Tongue (tissue), 1 donor: ENCODE measurements at regions not wholly inside any gene's neighbourhood (a gene's known extent, or its start where the extent isn't known, plus 50 kb on each side); places are given as distances from the start of the nearest gene placed in this dataset.
"Not testable (repeated sequence)": the region's sequence is repeated elsewhere in the genome, so short reads cannot be mapped to it uniquely, and the experiment has no call there.

Experiments used
- DNase-seq: peaks from one replicate; pipeline ENCODE4 v3.0.0-alpha.2; 2015

DNA sequence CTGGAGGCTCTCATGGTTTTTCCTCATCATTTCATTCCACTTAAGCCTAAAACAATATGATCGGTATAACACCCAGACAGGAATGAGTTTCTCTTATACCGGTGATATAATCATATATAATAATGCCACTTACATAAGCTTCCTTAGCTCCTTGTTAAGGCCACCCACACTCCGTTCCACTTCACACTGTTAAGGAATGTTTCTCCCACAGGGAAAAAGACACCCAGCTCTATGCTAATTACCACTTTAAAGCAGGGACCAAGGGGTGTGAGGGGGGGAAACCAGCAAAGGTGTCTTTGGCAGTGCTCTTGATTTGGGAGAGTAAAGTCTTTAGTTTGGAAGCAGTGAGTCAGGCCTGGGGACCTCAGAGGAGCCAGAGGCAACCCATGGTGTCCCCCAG, 245.4 kb downstream of the NPIPA7 start:
- DNase-seq = not testable (repeated sequence)

DNA sequence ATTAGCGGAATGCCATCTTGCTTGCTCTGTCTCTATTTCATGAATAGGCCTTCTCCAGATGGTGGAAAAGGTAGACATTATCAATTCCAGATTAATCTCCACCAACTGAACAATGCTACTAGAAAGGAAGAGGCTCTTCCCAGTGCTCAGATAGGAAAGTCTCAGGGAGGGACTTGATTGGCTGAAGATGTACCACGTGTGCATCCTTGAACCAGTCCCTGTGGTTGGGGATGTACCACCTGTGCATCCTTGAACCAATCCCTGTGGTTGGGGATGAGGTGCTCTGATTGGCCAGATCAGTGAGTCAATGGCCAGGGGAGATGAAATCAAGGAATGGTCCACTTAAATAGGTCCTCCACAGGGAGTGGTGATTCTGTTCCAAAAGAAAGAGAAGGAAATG, 246.2 kb downstream of the NPIPA7 start:
- DNase-seq = not testable (repeated sequence)

DNA sequence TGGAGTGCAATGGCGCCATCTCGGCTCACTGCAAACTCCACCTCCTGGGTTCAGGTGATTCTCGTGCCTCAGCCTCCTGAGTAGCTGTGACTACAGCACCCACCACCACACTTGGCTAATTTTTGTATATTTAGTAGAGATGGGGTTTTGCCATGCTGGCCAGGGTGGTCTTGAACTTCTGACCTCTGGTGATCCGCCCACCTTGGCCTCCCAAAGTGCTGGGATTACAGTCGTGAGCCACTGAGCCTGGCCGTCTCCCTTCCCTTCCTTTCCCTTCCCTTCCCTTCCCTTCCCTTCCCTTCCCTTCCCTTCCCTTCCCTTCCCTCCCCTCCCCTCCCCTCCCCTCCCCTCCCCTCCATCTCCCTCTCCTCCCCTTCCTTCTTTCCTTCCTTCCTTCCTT, 248.9 kb downstream of the NPIPA7 start:
- DNase-seq = not testable (repeated sequence)

DNA sequence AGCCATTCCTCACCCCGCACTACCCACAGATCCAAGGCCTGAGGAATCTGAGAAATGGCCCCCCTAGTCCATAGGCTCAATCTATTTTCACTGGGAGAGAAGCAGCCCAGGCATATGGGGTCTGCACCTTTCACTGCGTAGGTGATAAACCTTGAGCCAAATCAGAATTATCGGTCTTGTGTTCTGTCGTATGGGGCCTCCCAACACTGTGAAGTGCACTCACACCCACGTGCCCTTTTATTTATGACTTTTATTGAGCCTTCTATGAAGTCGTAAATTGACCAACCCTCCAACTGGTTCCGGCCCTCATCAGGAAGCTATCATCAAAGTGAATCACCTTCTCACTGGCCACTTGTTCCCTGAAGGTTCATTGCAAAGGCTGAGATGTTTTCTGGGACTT, 259.3 kb downstream of the NPIPA7 start:
- DNase-seq = not testable (repeated sequence)

DNA sequence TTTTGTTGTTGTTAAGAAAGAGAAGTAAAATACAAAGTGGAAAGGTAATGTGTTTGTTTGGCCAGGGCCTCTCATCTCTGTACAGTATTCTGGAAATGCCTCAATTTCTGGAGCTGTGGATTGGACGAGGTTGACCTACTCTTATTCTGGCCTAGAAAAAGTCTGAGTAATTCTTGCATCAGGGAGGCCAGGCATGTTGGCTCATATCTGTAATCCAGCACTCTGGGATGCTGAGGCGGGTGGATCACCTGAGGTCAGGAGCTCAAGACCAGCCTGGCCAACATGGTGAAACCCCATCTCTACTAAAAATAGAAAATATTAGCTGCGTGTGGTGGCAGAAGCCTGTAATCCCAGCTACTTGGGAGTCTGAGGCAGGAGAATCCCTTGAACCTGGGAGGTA, 259.8 kb downstream of the NPIPA7 start:
- not testable (repeated sequence) for DNase-seq

DNA sequence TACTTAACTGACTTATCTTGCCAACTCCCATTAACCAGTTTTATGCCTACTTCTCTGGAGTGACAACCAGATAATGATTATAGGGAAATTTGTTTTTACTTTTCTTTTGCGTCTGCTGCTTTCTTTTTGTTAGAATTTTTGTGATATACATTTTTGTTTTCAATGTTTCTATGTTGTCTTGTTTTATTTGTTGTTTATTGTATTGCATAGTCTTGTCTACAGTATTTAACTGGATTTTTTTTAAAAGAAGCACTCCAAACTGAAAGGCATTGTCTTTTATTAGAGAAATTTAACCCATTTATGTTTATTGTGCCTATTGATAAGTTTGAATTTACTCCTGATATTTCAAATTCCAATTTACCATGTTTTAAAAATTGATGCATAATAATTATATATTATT, 264.9 kb downstream of the NPIPA7 start:
- not testable (repeated sequence) for DNase-seq

DNA sequence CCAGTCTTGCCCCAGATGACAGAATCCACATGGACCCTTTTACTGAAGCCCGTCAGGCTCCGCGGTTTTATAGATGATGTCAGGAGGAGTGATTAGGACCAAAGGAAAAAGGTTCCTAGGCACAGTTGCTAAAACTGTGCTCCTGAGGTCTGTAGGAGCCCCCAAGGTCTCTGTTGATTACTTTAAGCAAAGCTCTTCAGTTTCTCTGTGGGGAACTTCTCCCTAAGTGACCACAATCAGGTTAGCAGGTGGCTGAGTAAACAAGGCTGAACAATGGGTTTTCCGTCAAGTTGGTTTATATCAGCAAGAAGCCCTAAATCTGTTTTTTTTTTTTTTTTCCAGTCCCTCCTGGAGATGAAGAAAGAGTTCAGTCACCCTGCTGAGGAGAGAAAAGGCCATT, 269.1 kb downstream of the NPIPA7 start:
- DNase-seq = not testable (repeated sequence)

DNA sequence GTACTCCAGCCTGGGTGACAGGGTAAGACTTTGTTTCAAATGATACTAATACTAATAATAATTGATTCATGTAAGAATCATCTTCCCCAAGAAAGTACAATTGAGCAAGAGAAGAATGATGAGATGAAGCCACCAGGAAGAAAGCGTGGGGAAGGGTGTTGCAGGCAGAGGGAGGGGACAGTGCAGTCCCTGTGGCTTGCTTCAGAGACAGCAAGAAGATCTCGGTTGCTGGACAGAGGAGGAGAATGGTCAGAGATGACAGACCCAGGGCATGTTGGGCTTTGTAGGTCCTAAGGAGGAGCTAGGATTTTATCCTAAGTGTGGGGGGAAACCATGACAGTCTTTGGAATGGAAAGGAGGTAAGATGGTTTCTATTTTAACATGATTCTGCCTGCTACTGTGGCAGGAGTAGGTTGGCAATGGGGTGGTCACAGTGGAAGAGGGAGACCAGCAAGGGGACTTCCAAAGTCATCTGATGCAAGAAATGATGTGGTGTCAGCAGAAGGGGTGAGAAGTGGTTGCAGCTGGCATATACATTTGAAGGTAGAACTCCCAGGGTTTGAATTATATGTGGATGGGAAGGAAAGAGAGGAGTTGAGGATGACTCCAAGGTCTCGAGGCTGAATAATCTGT, 293.4 kb downstream of the NPIPA7 start:
- DNase-seq = not testable (repeated sequence)

DNA sequence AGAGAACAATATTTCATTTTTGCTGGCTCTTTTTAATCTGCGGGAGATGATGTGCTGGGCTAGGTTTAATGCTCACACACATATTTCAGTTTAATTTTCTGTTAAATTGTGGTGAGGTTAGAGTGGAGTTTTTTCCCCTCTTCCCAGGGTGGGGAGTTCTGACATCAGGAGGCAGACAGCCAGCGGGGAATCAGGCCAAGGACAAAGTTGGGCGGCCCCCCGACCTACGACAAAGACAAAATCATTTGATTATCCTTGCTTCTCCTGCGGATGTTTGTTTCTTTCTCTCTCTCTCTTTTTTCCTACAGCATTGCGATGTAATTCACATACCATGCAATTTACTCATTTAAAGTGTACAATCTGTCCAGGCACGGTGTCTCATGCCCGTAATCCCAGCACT, 295.9 kb downstream of the NPIPA7 start:
- DNase-seq = not testable (repeated sequence)

DNA sequence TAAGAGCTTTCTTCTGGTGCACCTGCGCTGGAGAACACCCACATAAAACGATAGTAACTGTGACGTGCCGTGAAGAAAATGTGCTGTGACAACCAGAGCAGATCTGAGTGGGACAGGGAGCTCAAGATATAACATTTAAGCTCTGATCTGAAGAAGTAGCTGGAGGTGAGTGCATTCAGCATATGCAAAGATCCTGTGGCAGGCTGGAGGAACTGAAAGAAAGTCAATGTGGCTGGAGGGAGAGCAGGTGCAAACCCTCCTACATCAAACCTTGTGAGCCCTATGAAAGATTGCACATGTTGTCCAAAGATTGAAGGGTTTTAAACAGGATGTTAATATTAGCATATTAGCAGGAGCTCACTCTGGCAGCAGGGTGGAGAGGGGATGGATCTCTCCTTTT, 342.9 kb downstream of the NPIPA7 start:
- DNase-seq = not testable (repeated sequence)

DNA sequence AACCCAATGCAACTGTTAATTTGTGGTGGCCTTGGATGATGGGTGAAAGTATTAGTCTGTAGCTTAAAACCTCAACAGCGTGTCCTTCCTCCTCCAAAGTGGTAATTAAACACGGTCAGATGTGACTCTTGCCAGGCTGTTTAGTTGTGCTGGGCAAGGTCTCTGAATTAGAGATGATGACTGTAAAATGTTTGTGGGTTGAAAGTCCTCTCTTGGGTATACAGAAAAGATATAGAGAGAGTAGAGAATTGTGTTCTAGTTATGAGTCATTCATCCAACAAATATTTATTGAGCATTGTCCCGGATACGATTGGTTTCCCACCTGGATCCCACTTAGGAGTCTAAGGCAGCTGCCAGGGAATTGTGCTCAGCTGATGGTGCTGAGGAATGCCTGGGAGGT, 343.7 kb downstream of the NPIPA7 start:
- DNase-seq = not testable (repeated sequence)

DNA sequence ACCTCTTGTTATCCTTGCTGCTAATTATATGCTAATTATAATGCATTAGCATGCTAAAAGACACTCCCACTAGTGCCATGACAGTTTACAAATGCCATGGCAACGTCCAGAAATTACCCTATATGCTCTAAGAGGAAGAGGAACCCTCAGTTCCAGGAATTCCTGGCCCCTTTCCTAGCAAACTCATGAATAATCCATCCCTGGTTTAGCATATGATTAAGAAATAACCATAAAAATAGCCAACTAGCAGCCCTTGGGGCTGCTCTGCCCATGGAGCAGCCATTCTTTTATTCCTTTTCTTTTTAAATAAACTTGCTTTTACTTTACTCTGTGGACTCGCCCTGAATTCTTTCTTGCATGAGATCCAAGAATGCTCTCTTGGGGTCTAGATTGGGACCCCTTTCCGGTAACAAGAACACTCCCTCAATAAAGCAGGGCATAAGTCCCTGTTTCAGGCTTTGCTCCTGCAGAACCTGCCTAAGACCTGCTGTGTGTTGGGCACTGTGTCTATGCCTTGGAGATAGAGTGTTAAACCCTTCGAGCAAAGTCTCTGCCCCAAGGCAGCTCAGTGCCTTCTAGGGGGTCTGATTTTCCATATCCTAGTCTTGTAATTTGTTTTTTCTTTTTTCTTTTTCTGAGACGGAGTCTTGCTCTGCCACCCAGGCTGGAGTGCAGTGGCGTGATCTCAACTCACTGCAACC, 345.0 kb downstream of the NPIPA7 start:
- not testable (repeated sequence) for DNase-seq

DNA sequence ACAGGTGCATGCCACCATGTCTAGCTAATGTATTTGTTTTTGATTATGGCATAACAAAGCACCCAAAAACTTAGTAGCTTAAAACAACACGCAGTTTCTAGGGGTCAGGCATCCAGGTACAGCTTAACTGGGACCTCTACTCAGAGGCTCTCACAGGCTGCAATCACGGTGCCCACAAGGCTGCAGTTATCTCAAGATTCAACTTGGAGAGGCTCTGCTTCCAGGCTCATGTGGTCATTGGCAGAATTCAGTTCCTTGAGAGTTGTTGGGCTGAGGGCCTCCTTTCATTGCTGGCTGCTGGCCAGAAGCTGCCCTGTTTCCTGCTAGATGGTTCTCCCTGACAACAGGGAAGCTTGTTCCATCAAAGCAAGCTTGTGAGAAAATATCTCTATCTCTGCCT, 348.1 kb downstream of the NPIPA7 start:
- not testable (repeated sequence) for DNase-seq

DNA sequence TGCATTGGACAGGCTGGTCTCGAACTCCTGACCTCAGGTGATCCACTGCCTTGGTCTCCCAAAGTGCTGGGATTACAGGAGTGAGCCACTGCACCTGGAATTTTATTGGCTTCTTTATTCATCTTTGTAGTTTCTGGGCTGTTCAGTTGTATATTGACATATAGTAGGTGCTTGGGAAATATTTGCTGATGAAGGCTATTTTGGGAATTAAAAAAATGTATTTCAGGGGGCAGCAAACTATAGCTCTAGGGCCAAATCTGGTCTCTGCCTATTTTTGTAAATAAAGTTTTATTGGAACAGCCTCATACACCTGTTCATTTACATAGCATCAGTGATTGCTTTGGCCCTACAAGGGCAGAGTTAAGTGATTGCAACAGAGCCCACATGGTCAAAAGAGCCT, 363.6 kb downstream of the NPIPA7 start:
- DNase-seq = not testable (repeated sequence)

DNA sequence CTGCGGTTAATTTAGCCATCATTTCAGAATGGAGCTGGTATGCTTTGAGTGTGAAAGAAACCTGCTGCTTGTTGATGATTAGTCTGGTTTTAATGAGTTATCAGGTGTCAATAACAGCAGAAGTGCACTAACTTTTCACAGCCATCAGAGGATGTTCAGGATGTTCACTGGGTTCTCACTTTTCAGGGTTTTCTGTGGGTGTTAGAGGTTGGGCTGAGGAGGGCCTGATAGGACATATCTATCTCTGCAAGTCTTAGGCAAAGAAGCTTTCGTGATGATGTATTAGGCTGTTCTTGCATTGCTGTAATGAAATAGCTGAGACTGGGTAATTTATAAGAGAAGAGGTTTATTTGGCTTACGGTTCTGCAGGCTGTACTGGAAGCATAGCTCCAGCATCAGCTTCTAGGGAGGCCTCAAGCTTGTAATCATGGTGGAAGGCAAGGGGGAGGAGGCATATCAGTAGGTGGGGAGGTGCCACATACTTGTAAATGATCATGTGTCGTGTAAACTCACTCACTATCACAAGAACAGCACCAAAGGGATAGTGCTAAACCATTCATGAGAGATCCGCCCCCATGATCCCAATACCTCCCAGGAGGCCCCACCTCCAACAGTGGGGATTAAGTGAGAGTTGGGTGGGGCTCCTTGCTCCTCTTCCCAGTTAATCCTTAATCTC, 376.2 kb downstream of the NPIPA7 start:
- DNase-seq = not testable (repeated sequence)

DNA sequence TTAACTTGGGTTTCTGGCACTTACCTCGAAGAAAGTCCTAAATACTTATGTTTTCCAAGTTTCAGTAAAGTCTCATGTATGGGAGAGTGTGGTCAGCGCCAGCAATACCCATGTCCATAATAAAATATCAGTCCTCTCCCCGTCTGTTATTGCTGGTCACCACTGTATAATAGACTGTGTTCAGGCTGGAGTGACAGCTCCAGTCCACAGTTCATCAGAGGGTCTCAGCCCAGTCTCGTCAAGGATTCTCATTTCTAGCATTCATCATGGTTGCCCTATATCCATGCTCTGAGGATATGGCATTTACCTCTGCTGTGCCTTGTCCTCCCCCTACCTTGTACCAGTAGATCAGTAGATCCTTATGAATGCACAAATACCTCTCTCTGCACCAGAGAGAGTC, 384.5 kb downstream of the NPIPA7 start:
- no peak for DNase-seq

DNA sequence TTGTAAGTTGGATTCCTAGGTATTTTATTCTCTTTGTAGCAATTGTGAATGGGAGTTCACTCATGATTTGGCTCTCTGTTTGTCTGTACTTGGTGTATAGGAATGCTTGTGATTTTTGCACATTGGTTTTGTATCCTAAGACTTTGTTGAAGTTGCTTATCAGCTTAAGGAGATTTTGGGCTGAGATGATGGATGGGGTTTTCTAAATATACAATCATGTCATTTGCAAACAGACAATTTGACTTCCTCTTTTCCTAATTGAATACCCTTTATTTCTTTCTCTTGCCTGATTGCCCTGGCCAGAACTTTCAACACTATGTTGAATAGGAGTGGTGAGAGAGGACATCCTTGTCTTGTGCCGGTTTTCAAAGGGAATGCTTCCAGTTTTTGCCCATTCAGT, 391.8 kb downstream of the NPIPA7 start:
- DNase-seq = not testable (repeated sequence)

DNA sequence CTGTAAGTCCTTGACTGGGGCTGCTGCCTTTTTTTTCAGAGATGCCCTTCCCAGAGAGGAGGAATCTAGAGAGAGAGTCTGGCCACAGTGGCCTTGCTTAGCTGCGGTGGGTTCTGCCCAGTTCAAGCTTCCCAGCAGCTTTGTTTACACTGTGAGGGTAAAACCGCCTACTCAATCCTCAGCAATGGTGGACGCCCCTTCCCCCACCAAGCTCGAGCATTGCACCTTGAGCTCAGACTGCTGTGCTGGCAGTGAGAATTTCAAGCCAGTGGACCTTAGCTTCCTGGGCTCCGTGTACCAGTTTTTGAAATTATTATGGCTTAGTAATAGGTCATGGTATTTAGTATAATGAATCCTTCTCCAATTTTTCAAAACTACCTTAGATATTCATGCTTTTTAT, 395.4 kb downstream of the NPIPA7 start:
- DNase-seq = no peak

DNA sequence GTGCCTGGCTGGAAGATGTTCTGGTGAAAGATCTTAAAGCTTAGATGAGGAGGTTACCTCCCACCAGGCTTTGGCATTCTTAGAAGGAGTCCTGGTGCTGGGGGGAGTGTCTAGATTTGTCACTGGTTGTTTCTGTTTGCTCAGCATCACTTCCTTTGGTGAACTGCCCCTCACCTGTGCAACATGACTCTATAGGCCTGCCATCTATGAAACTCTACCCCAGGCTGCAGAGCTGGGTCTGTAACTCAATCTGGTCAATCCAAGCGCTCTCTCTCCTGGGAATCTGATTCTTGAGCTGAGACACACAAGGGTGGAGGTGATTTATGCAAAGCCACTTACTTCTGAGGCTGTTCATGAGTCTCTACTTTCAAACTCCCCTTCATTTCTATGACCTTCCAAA, 399.4 kb downstream of the NPIPA7 start:
- no peak for DNase-seq

DNA sequence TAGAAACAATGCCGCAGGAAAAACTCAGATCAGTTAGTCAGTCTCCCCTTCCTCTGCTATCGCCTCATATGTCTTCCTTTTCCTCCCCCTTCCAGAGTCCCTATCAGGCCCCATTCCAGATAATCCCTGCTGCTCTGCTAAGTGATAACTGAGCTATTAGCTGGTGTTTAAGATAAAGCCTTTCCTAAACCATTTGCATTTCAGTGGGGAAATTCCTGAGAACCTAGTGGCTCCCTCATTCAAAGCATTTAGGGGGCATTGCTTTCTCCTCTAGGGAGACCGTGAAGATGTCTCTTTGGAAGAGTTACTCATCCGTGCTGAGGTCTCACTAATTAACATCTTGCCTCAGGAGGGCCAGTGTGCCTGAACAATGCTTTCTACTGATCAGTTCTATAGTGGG, 401.6 kb downstream of the NPIPA7 start:
- no peak for DNase-seq

DNA sequence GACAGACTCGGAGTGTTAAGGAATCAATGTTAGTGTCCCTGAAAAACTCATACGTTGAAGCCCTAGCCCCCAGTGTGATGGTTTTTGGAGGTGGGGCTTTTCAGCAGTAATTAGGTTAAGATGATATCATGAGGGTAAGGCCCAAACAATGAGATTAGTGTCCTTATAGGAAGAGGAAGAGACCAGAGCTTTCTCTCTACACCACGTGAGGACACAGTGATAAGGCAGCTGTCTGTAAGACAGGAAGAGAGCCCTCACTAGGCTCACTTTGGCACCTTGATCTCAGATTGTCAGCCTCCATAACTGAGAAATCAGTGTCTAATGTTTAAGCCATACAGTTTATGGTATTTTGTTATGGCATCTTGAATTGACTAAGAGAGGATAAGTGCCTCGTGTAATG, 403.2 kb downstream of the NPIPA7 start:
- no peak for DNase-seq

DNA sequence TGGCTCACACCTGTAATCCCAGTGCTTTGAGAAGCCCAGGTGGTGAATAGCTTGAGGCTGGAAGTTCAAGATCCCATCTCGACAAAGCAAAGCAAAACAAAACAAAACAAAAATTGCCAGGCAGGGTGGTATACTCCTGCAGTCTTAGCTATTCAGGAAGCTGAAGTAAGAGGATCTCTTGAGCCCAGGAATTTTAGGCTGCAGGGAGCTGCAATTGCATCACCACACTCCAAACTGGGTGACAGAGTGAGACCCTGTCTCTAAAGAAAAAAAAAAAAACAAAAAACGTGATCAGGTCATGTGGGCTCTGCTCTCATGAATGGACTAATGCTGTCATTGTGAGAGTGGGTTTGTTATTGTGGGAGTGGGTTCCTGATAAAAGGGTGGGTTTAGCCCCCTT, 409.1 kb downstream of the NPIPA7 start:
- DNase-seq = no peak

DNA sequence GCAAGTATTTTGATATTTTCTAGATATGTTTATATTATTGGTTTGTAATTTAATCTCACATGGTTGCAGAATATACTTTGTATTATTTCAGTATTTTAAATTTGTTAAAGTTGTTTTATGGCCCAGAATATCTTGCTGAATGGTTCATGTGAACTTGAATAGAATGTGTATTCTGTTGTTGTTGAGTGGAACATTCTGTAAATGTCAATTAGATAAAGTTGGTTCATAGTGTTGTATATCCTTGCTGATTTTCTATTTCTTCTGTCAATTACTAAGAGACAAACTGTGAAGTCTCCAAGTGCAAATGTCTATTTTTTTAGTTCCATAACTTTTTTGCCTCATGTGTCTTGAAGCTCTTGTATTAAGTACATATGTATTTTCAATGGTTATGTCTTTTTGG, 411.7 kb downstream of the NPIPA7 start:
- no peak for DNase-seq

DNA sequence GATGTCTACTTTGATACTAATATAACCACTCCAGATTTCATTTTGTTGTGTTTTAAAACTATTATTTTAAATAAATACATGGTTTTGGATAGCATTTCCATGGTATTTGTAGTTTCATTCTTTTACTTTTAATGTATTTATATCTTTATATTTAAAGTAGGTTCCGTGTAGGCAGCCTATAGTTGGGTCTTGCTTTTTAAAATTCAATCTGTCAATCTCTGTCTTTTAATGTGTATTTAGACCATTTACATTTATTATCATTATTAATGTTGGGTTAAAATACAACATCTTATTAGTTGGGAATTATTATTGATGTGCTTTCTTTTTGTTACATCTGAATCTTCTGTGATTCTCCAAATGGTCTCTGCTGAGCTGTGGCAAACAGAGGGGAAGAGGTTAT, 412.1 kb downstream of the NPIPA7 start:
- no peak for DNase-seq
